ENCODE measurements at regions not wholly inside any gene's neighbourhood (a gene's known extent, or its start where the extent isn't known, plus 50 kb on each side); places are given as distances from the start of the nearest gene placed in this dataset.
A peak's percentile ranks its signal among the peaks of the same experiment; 100 is the strongest.

DNA sequence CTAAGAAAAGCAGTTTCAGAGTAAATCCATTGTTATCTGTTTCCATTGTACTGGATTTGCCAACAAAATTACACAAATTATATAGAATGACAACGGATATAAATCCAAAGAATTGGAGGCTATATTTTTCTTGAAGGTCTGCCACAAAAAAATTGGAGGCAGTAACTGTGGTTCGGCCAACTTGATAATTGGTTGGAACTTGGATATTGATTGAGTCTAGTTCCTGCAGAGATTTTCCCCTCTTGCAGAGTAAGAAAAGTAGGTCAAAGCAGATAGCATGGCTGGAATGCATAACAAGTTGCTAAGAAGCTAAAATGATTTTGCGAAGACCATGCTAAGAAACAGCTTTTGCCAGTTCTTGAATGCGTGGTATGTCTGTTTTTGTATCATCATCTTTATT lies 269.6 kb upstream of the CFAP20DC start:
- DNase-seq: no peak
- H3K4me3 Mint-ChIP-seq: no peak overlapping the region
- H3K27me3 Mint-ChIP-seq: no peaks in the 10 kb centered on the region
- peaks cover 5% of the 10 kb centered on the region for H3K4me1 Mint-ChIP-seq
- no peaks in the 10 kb centered on the region for H3K9me3 Mint-ChIP-seq (ENCODE audit: low read depth)
- no peak for ATAC-seq
- H3K27ac Mint-ChIP-seq: no peak overlapping the region
- no peaks in the 10 kb centered on the region for H3K36me3 Mint-ChIP-seq
- CTCF ChIA-PET: interaction anchor here (1.4 kb wide), 1 partner anchor 256 kb away, joined by 3 read pairs; no protein-coding TSS in a partner anchor

DNA sequence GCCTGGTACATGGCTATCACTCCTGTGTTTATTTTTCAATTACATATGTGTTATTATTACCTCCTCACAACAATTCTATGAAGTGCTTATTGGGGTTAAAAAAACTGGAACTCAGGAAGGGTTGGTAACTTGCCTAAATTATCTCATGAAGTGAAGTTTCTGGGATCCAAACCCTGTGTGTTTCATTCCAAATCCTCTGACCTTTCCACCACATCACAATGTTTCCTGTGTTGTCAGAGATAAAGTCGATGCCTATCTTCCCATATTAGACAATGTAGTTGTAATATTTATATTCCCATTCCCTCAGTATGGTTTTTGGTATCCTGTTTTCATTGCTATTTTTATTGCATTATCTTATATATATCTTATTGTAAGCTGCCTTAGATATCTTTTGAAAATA lies 269.1 kb upstream of the CFAP20DC start:
- CTCF ChIA-PET: interaction anchor here (0.9 to 1.4 kb wide), 2 partner anchors 256 to 539 kb away, joined by 3 read pairs; no protein-coding TSS in a partner anchor
- Mint-ChIP-seq H3K27me3 (no peaks in the 10 kb centered on the region), H3K4me3 (no peak overlapping the region), H3K36me3 (no peaks in the 10 kb centered on the region), H3K4me1 (peaks cover 5% of the 10 kb centered on the region), H3K27ac (no peak overlapping the region), H3K9me3 (ENCODE audit: low read depth) (no peaks in the 10 kb centered on the region)
- DNase-seq: no peak
- no peak for ATAC-seq

DNA sequence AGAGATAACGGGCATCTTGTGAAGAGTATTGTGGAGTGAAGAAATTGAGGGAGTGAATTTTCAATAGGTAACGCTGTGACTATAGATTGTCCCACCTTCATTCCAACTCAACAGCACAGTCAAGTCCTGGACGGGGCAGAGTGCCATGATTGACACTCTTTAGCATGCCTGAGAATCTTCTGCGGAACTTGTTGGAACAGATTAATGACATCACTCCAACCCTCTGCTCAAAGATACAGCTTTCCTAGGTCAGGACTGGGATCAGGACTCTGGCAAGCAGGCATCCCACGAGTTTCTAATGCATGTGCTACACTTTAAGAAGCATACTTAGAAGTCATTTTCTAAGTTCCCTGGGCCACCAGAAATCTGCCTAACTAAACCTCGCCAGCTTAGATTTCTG lies 267.6 kb upstream of the CFAP20DC start:
- peaks cover 5% of the 10 kb centered on the region for H3K4me1 Mint-ChIP-seq
- ATAC-seq: no peak
- H3K9me3 Mint-ChIP-seq (ENCODE audit: low read depth): no peaks in the 10 kb centered on the region
- no peak overlapping the region for H3K27ac Mint-ChIP-seq
- H3K4me3 Mint-ChIP-seq: no peak overlapping the region
- no peak for DNase-seq
- no peaks in the 10 kb centered on the region for H3K27me3 Mint-ChIP-seq
- CTCF ChIA-PET: interaction anchor here (1.0 to 1.5 kb wide), 3 partner anchors 69 to 541 kb away, joined by 3 to 4 read pairs (median 3); no protein-coding TSS in a partner anchor
- no peaks in the 10 kb centered on the region for H3K36me3 Mint-ChIP-seq

DNA sequence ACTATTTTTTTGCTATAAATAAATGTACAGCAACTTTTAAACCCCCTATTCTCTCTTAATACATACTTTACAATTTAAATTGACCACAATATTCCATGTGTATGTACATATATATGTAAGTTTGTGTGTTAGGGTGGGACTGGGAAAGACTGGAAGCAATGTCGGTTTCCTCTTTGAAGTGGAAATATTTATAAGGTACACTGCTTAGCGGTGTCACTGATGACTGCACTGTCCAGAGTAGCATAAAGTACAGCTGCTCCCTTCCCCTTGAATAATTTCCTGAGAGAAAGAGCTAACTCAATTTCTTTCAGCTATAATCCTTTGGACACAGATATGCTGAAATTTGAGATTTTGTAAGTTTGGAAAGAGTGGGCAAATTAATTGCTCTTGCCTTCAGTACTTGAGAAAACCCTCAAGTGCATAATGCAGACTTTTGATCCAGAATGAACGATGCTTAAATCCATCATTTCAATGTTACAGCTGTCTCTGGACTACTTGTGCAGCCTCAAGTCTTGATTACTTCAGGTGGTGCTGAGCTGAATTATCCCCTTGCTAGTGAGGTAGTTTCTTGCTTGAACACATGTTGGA lies 267.0 kb upstream of the CFAP20DC start:
- no peak overlapping the region for H3K27ac Mint-ChIP-seq
- no peaks in the 10 kb centered on the region for H3K36me3 Mint-ChIP-seq
- no peak for DNase-seq
- peaks cover 5% of the 10 kb centered on the region for H3K4me1 Mint-ChIP-seq
- no peaks in the 10 kb centered on the region for H3K27me3 Mint-ChIP-seq
- CTCF ChIA-PET: interaction anchor here (1.0 to 1.5 kb wide), 4 partner anchors 11 to 541 kb away, joined by 3 to 4 read pairs (median 3); no protein-coding TSS in a partner anchor
- no peak overlapping the region for H3K4me3 Mint-ChIP-seq
- no peak for ATAC-seq
- H3K9me3 Mint-ChIP-seq (ENCODE audit: low read depth): no peaks in the 10 kb centered on the region

DNA sequence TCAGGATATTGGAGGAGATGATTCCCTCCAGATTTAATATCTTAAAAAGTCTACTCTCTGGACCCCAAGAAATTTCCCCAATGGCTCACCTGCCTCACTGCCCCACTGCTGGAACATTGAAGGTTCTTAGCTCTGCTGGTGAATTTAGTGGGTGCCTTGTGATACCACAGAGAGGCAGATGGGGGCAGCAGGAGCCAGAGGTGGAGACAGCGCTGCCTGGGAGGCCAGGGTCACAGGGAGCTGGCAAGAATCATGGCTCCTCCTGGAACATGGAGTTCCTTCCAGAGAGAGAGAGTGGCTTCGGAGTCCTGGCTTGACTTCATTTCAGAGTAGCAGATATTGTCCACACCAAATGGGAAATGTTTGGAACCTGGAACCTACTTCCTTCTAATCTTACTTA lies 263.5 kb upstream of the CFAP20DC start:
- Mint-ChIP-seq H3K4me1 (peaks cover 5% of the 10 kb centered on the region), H3K27me3 (no peaks in the 10 kb centered on the region), H3K9me3 (ENCODE audit: low read depth) (no peaks in the 10 kb centered on the region), H3K27ac (no peak overlapping the region), H3K36me3 (no peaks in the 10 kb centered on the region), H3K4me3 (no peak overlapping the region)
- ATAC-seq (peak; percentile 55), DNase-seq (peak; percentile 59)
- CTCF ChIA-PET: interaction anchor here (0.9 to 1.9 kb wide), 14 partner anchors 9 to 544 kb away, joined by 3 to 8 read pairs (median 3); no protein-coding TSS in a partner anchor

DNA sequence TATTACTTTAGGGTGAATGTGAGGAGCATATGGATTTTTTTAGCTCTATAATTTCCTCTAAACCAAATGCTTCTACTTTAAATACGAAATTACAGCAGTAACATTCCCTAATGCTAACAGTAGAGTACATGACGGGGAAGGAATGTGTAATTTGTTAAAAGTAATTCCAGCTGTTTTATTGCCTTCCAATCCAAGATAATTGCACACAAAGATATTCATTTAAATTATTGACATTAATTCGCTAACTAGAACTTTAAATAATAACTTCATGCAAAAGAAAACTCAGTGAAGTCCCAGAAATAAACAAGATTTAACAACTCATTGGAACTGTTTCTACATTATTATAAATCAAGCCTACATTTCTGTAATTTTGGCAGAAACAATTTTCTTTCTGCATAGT lies 261.4 kb upstream of the CFAP20DC start:
- CTCF ChIA-PET: no interaction called here
- ATAC-seq (no peak), DNase-seq (no peak)
- Mint-ChIP-seq H3K9me3 (ENCODE audit: low read depth) (no peaks in the 10 kb centered on the region), H3K27me3 (peaks cover 6% of the 10 kb centered on the region), H3K27ac (no peak overlapping the region), H3K4me3 (no peak overlapping the region), H3K4me1 (peaks cover 5% of the 10 kb centered on the region), H3K36me3 (no peaks in the 10 kb centered on the region)

DNA sequence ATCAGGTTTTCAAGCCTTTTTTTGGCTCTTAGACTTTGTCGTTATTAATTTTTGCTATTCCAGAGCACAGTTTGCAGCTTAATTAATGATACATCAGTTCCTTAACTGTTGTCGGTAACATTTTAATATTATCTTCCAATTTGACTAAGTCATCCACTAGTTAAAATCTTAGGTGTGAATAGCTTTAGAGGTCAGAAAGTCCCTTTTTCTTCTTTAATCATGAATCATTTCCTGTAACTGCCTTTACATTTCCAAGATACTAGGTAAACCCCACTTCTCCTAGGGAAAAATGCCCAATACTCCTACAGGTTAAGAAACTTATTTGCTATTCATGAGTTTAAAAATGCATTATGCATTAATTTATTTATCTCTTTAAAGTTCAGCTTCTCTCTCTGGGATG lies 260.9 kb upstream of the CFAP20DC start:
- Mint-ChIP-seq H3K36me3 (no peaks in the 10 kb centered on the region), H3K27me3 (peaks cover 6% of the 10 kb centered on the region), H3K4me3 (no peak overlapping the region), H3K9me3 (ENCODE audit: low read depth) (no peaks in the 10 kb centered on the region), H3K27ac (no peak overlapping the region), H3K4me1 (peaks cover 4% of the 10 kb centered on the region)
- ATAC-seq (no peak), DNase-seq (no peak)
- CTCF ChIA-PET: no interaction called here

DNA sequence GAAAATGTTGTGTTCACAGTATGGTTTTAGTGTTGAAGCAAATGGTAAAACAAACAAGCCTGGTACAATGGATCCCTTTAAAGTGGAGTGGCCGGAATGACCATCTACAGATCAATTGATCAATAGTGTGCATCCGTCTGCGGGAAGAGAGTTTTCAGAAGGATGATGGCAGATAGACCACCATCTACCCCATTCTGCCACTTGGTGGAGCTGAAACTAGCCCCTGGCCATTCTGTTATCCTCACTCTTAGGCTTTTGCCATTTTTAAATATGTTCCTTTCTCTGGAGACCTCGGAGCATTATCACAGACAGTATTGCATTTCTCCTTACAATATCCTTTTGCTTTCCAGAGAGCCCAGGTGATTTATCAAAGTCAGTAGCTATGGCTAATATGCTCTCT lies 258.9 kb upstream of the CFAP20DC start:
- ATAC-seq: no peak
- CTCF ChIA-PET: interaction anchor here (1.1 to 1.2 kb wide), 2 partner anchors 22 to 549 kb away, joined by 3 read pairs; no protein-coding TSS in a partner anchor
- Mint-ChIP-seq H3K4me1 (no peaks in the 10 kb centered on the region), H3K9me3 (ENCODE audit: low read depth) (no peaks in the 10 kb centered on the region), H3K4me3 (no peak overlapping the region), H3K27ac (no peak overlapping the region), H3K36me3 (no peaks in the 10 kb centered on the region), H3K27me3 (peaks cover 6% of the 10 kb centered on the region)
- DNase-seq: no peak

DNA sequence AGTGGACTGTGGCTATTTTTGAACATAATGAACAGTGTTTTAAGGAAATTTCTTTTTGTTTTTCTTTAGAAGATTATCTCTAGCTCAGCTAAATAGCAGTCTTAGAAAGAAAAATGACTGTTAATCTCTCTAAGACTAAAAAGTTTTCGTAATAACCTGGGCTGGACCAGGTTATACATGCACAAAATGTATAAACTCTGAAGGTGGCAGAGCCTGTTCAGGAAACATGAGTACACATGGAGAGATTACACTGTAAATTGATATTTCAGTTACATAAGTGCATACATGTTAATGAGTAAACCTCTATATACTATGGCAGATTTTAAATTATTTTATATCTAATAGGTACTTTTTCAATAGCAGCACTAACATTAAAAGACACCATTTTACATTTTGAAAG lies 258.2 kb upstream of the CFAP20DC start:
- Mint-ChIP-seq H3K4me1 (no peaks in the 10 kb centered on the region), H3K27ac (no peak overlapping the region), H3K27me3 (peaks cover 6% of the 10 kb centered on the region), H3K4me3 (no peak overlapping the region), H3K9me3 (ENCODE audit: low read depth) (no peaks in the 10 kb centered on the region), H3K36me3 (no peaks in the 10 kb centered on the region)
- ATAC-seq (no peak), DNase-seq (no peak)
- CTCF ChIA-PET: no interaction called here

DNA sequence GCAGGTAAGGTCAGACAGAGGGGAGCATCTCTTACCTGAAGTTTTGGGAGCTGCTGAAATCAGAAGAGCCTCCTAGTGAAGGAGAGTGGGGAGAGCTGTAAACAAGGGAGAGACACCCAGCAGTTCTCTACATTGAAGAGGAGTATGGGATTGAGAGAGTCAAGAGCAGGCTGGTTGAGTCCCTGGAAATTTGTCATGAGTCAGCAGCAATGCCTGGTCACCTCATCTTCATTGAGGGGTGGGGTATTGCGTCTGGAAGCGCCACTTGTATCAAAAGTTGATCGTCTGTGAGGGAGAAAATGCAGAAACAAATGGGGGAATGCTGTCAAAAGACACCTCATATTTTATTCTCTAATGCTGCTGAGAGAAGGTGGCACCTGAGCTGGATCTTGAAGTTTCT lies 256.6 kb upstream of the CFAP20DC start:
- no peak for ATAC-seq
- peaks cover 6% of the 10 kb centered on the region for H3K4me1 Mint-ChIP-seq
- CTCF ChIA-PET: interaction anchor here (1.5 kb wide), 1 partner anchor 10 kb away, joined by 3 read pairs; no protein-coding TSS in a partner anchor
- no peaks in the 10 kb centered on the region for H3K36me3 Mint-ChIP-seq
- DNase-seq: no peak
- H3K9me3 Mint-ChIP-seq (ENCODE audit: low read depth): no peaks in the 10 kb centered on the region
- peaks cover 6% of the 10 kb centered on the region for H3K27me3 Mint-ChIP-seq
- H3K4me3 Mint-ChIP-seq: no peak overlapping the region
- H3K27ac Mint-ChIP-seq: no peak overlapping the region

DNA sequence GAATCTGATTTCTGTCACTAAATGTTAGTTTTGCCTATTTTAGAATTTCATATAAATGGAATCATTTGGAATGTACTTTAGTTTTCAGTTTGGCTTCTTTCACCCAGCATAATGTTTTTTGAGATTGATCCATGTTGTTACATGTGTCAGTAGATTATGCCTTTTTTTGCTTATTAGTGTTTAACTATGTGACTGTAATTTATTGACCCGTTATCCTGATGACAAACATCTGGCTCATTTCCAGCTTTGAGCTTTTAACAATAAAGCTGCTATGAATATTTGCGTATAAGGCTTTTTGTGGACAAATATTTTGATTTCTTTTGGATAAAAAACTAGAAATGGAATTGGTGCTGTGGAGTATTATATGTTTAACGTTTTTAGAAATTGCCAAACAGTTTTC lies 254.5 kb upstream of the CFAP20DC start:
- peaks cover 12% of the 10 kb centered on the region for H3K4me1 Mint-ChIP-seq

DNA sequence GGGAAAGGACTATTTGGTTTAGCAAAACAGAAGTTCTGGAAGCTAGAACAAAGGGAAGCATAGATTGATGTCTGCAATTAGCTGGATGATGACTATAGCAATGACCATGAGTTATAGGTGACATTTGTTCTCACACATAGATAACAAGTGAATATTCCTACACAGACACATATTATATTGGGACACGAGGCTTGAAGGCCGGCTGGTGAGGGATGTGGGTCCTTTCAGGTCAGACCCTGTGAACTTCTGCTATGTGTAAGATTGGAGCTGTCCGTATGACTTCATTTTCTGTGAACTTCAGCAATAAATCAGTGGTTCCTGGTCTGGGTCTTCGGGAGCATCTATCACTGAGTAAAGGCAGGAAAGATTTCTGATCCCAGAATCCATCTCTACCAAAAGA lies 253.6 kb upstream of the CFAP20DC start:
- Mint-ChIP-seq H3K27ac (no peak overlapping the region), H3K4me3 (no peak overlapping the region), H3K9me3 (ENCODE audit: low read depth) (no peaks in the 10 kb centered on the region), H3K27me3 (peaks cover 6% of the 10 kb centered on the region), H3K4me1 (peaks cover 12% of the 10 kb centered on the region), H3K36me3 (no peaks in the 10 kb centered on the region)
- DNase-seq (no peak), ATAC-seq (no peak)
- CTCF ChIA-PET: interaction anchor here (1.1 kb wide), 1 partner anchor 10 kb away, joined by 3 read pairs; no protein-coding TSS in a partner anchor

More for the DNA sequence above, 254.5 kb upstream of the CFAP20DC start:
- H3K27ac Mint-ChIP-seq: no peak overlapping the region
- H3K9me3 Mint-ChIP-seq (ENCODE audit: low read depth): no peaks in the 10 kb centered on the region
- H3K27me3 Mint-ChIP-seq: peaks cover 6% of the 10 kb centered on the region
- DNase-seq: no peak
- H3K4me3 Mint-ChIP-seq: no peak overlapping the region
- H3K36me3 Mint-ChIP-seq: no peaks in the 10 kb centered on the region
- ATAC-seq: no peak
- CTCF ChIA-PET: interaction anchor here (1.1 kb wide), 1 partner anchor 9 kb away, joined by 3 read pairs; no protein-coding TSS in a partner anchor

DNA sequence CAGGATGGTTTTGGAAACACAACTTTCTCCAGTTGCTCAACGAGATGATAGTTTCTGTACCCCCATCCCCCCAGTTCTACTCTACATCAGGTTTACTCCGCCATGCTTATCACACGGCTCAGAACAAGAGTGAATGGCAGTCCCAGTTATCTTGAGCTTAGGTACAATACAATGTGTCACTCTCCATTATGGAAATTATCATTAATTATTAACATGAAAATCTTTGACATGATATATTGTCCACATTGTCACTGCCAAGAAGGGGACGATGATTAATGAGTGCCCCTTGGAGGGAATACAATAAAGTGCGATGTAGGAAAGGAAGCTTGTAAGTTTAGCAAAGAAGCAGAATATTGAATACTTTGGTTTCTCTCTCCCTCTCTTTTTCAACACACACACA lies 252.6 kb upstream of the CFAP20DC start:
- Mint-ChIP-seq H3K36me3 (no peaks in the 10 kb centered on the region), H3K9me3 (ENCODE audit: low read depth) (no peaks in the 10 kb centered on the region)
- CTCF ChIA-PET: interaction anchor here (0.8 kb wide), 1 partner anchor 11 kb away, joined by 3 read pairs; no protein-coding TSS in a partner anchor

DNA sequence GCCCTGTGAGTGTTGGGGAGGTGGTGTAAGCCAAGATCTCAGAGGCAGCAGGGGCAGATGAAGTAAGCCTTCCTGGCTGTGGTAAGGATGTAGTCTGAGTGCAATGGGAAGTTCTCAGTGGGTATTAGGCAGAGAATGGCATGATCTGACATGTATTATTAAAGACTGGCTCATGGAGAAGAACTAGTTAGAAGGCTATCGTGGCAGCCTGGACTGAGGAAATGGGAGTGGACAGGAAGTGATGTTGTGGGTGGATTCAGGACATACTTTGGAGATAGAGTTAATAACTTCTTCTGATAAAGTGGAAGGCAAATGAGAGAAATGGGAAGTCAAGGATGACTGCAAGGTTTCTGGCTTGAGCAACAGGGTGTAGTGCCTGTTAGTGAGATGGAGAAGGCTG lies 250.9 kb upstream of the CFAP20DC start:
- Mint-ChIP-seq H3K27me3 (peaks cover 2% of the 10 kb centered on the region), H3K4me3 (no peak overlapping the region), H3K36me3 (peaks cover 2% of the 10 kb centered on the region), H3K27ac (no peak overlapping the region), H3K9me3 (ENCODE audit: low read depth) (peaks cover 5% of the 10 kb centered on the region), H3K4me1 (peaks cover 12% of the 10 kb centered on the region)
- CTCF ChIA-PET: no interaction called here
- DNase-seq: no peak
- ATAC-seq: no peak

More for the DNA sequence above, 252.6 kb upstream of the CFAP20DC start:
- H3K4me1 Mint-ChIP-seq: peaks cover 12% of the 10 kb centered on the region
- peaks cover 6% of the 10 kb centered on the region for H3K27me3 Mint-ChIP-seq
- DNase-seq (no peak), ATAC-seq (no peak)
- H3K4me3 Mint-ChIP-seq: no peak overlapping the region
- no peak overlapping the region for H3K27ac Mint-ChIP-seq
